ENCODE measurements at regions not wholly inside any gene's neighbourhood (a gene's known extent, or its start where the extent isn't known, plus 50 kb on each side); places are given as distances from the start of the nearest gene placed in this dataset.

GRCh38 chr20:54337144-54337543 is 129.3 kb downstream of the PFDN4 start:
- no peak for TF ChIP-seq RAD21 (conservative IDR thresholded peaks at IDR 0.05)
- TF ChIP-seq CTCF (IDR thresholded peaks at IDR 0.05; ENCODE audit: poor library complexity, severe bottlenecking), result no peak
